ENCODE measurements at regions not wholly inside any gene's neighbourhood (a gene's known extent, or its start where the extent isn't known, plus 50 kb on each side); places are given as distances from the start of the nearest gene placed in this dataset.

- H3K79me2 ChIP-seq (replicated peaks; ENCODE audit: insufficient read depth) = no peaks in the 10 kb centered on the region
- H3K27ac Mint-ChIP-seq = no peak overlapping the region
- peaks cover 3% of the 10 kb centered on the region; the same call in 1 of the 2 replicates for H3K4me1 ChIP-seq (ENCODE audit: insufficient read depth)
- H3K27ac ChIP-seq (ENCODE audit: low read depth) = no peak overlapping the region
- no peaks in the 10 kb centered on the region for H3F3A ChIP-seq (replicated peaks; ENCODE audit: low read depth)
- H4K20me1 ChIP-seq (replicated peaks; ENCODE audit: insufficient read depth) = no peaks in the 10 kb centered on the region
- H3K27me3 ChIP-seq (ENCODE audit: insufficient read depth) = no peaks in the 10 kb centered on the region
- no peak overlapping the region for H2AFZ ChIP-seq
- H3K9me2 ChIP-seq (ENCODE audit: insufficient read depth) = peaks cover 11% of the 10 kb centered on the region; the same call in 1 of the 2 replicates
- no peak overlapping the region for H3K4me2 ChIP-seq
- TF ChIP-seq, protein P1, sequence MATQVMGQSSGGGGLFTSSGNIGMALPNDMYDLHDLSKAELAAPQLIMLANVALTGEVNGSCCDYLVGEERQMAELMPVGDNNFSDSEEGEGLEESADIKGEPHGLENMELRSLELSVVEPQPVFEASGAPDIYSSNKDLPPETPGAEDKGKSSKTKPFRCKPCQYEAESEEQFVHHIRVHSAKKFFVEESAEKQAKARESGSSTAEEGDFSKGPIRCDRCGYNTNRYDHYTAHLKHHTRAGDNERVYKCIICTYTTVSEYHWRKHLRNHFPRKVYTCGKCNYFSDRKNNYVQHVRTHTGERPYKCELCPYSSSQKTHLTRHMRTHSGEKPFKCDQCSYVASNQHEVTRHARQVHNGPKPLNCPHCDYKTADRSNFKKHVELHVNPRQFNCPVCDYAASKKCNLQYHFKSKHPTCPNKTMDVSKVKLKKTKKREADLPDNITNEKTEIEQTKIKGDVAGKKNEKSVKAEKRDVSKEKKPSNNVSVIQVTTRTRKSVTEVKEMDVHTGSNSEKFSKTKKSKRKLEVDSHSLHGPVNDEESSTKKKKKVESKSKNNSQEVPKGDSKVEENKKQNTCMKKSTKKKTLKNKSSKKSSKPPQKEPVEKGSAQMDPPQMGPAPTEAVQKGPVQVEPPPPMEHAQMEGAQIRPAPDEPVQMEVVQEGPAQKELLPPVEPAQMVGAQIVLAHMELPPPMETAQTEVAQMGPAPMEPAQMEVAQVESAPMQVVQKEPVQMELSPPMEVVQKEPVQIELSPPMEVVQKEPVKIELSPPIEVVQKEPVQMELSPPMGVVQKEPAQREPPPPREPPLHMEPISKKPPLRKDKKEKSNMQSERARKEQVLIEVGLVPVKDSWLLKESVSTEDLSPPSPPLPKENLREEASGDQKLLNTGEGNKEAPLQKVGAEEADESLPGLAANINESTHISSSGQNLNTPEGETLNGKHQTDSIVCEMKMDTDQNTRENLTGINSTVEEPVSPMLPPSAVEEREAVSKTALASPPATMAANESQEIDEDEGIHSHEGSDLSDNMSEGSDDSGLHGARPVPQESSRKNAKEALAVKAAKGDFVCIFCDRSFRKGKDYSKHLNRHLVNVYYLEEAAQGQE (IDR thresholded peaks at IDR 0.05; ENCODE audit: unreplicated experiment) = no peak
- TF ChIP-seq ZNF331 (CRISPR knock-in tag; IDR thresholded peaks at IDR 0.05; ENCODE audit: low read depth) (no peak), POLR2AphosphoS5 (IDR thresholded peaks at IDR 0.05; ENCODE audit: low read depth) (no peak), EZH2 (IDR thresholded peaks at IDR 0.05; ENCODE audit: low read depth, unreplicated experiment) (no peak), STAT1 (IDR thresholded peaks at IDR 0.05; ENCODE audit: unreplicated experiment) (no peak), CREB1 (CRISPR knock-in tag; IDR thresholded peaks at IDR 0.05; ENCODE audit: low read depth) (no peak), ZNF114 (CRISPR knock-in tag; IDR thresholded peaks at IDR 0.05) (no peak), EZH2phosphoT487 (IDR thresholded peaks at IDR 0.05; ENCODE audit: unreplicated experiment) (no peak), JUNB (IDR thresholded peaks at IDR 0.05; ENCODE audit: unreplicated experiment) (no peak), NANOG (IDR thresholded peaks at IDR 0.05; ENCODE audit: borderline replicate concordance) (no peak)
- TF ChIP-seq, protein P2, sequence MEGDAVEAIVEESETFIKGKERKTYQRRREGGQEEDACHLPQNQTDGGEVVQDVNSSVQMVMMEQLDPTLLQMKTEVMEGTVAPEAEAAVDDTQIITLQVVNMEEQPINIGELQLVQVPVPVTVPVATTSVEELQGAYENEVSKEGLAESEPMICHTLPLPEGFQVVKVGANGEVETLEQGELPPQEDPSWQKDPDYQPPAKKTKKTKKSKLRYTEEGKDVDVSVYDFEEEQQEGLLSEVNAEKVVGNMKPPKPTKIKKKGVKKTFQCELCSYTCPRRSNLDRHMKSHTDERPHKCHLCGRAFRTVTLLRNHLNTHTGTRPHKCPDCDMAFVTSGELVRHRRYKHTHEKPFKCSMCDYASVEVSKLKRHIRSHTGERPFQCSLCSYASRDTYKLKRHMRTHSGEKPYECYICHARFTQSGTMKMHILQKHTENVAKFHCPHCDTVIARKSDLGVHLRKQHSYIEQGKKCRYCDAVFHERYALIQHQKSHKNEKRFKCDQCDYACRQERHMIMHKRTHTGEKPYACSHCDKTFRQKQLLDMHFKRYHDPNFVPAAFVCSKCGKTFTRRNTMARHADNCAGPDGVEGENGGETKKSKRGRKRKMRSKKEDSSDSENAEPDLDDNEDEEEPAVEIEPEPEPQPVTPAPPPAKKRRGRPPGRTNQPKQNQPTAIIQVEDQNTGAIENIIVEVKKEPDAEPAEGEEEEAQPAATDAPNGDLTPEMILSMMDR (conservative IDR thresholded peaks at IDR 0.05; ENCODE audit: low read depth in 2 of 2) = no peak
- TF ChIP-seq, protein P3, sequence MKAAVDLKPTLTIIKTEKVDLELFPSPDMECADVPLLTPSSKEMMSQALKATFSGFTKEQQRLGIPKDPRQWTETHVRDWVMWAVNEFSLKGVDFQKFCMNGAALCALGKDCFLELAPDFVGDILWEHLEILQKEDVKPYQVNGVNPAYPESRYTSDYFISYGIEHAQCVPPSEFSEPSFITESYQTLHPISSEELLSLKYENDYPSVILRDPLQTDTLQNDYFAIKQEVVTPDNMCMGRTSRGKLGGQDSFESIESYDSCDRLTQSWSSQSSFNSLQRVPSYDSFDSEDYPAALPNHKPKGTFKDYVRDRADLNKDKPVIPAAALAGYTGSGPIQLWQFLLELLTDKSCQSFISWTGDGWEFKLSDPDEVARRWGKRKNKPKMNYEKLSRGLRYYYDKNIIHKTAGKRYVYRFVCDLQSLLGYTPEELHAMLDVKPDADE (IDR thresholded peaks at IDR 0.05) = no peak
- TF ChIP-seq, protein P4, sequence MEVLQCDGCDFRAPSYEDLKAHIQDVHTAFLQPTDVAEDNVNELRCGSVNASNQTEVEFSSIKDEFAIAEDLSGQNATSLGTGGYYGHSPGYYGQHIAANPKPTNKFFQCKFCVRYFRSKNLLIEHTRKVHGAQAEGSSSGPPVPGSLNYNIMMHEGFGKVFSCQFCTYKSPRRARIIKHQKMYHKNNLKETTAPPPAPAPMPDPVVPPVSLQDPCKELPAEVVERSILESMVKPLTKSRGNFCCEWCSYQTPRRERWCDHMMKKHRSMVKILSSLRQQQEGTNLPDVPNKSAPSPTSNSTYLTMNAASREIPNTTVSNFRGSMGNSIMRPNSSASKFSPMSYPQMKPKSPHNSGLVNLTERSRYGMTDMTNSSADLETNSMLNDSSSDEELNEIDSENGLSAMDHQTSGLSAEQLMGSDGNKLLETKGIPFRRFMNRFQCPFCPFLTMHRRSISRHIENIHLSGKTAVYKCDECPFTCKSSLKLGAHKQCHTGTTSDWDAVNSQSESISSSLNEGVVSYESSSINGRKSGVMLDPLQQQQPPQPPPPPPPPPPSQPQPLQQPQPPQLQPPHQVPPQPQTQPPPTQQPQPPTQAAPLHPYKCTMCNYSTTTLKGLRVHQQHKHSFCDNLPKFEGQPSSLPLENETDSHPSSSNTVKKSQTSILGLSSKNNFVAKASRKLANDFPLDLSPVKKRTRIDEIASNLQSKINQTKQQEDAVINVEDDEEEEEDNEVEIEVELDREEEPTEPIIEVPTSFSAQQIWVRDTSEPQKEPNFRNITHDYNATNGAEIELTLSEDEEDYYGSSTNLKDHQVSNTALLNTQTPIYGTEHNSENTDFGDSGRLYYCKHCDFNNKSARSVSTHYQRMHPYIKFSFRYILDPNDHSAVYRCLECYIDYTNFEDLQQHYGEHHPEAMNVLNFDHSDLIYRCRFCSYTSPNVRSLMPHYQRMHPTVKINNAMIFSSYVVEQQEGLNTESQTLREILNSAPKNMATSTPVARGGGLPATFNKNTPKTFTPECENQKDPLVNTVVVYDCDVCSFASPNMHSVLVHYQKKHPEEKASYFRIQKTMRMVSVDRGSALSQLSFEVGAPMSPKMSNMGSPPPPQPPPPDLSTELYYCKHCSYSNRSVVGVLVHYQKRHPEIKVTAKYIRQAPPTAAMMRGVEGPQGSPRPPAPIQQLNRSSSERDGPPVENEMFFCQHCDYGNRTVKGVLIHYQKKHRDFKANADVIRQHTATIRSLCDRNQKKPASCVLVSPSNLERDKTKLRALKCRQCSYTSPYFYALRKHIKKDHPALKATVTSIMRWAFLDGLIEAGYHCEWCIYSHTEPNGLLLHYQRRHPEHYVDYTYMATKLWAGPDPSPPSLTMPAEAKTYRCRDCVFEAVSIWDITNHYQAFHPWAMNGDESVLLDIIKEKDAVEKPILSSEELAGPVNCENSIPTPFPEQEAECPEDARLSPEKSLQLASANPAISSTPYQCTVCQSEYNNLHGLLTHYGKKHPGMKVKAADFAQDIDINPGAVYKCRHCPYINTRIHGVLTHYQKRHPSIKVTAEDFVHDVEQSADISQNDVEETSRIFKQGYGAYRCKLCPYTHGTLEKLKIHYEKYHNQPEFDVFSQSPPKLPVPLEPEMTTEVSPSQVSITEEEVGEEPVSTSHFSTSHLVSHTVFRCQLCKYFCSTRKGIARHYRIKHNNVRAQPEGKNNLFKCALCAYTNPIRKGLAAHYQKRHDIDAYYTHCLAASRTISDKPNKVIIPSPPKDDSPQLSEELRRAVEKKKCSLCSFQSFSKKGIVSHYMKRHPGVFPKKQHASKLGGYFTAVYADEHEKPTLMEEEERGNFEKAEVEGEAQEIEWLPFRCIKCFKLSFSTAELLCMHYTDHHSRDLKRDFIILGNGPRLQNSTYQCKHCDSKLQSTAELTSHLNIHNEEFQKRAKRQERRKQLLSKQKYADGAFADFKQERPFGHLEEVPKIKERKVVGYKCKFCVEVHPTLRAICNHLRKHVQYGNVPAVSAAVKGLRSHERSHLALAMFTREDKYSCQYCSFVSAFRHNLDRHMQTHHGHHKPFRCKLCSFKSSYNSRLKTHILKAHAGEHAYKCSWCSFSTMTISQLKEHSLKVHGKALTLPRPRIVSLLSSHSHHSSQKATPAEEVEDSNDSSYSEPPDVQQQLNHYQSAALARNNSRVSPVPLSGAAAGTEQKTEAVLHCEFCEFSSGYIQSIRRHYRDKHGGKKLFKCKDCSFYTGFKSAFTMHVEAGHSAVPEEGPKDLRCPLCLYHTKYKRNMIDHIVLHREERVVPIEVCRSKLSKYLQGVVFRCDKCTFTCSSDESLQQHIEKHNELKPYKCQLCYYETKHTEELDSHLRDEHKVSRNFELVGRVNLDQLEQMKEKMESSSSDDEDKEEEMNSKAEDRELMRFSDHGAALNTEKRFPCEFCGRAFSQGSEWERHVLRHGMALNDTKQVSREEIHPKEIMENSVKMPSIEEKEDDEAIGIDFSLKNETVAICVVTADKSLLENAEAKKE (CRISPR knock-in tag; IDR thresholded peaks at IDR 0.05) = no peak
- H3K36me3 ChIP-seq (ENCODE audit: insufficient read depth) = no peaks in the 10 kb centered on the region
- H3K4me3 Mint-ChIP-seq = no peak overlapping the region
- peaks cover 8% of the 10 kb centered on the region for H3K4me1 Mint-ChIP-seq
- H3K36me3 Mint-ChIP-seq (ENCODE audit: low read depth) = no peaks in the 10 kb centered on the region
- peaks cover 5% of the 10 kb centered on the region for H3K27me3 Mint-ChIP-seq (ENCODE audit: insufficient read depth, low read depth, poor library complexity)
- H3K4me3 ChIP-seq = no peak overlapping the region
- DNase-seq (ENCODE audit: low spot score) (no peak), ATAC-seq (no peak)
- no peaks in the 10 kb centered on the region for H3K9me3 Mint-ChIP-seq
Measured at GRCh38 chr18:73976433-73976832, 171.2 kb downstream of the FBXO15 start.

Measured in GM23338 (cell line).